Stomach (tissue), 8 donors: ENCODE measurements at regions not wholly inside any gene's neighbourhood (a gene's known extent, or its start where the extent isn't known, plus 50 kb on each side); places are given as distances from the start of the nearest gene placed in this dataset.

Experiments
- DNase-seq, 2 donors: peaks; one replicate each; pipeline versions ENCODE4 v3.0.0 to v3.0.0-alpha.2; 2013 to 2019
- H3K27ac ChIP-seq, 5 donors: fragments of 200-600 bp in 4 of 5; sonication (generic) in 4 of 5; one replicate each; pipeline ENCODE4 v1.5.1; 2013 to 2019; ENCODE audit warnings: mild to moderate bottlenecking in 1 of 5, moderate library complexity in 1 of 5
- H3K27me3 ChIP-seq, 3 donors: fragments of 200-600 bp; sonication (generic); one replicate each; pipeline ENCODE4 v1.5.1; 2017 to 2019; ENCODE audit warnings: mixed run types in 1 of 3
- H3K36me3 ChIP-seq, 4 donors: fragments of 200-600 bp; sonication (generic); 1 replicate in 3 of 4; 2 replicates in 1 of 4; pipeline ENCODE4 v1.5.1; 2016 to 2019
- H3K4me1 ChIP-seq, 4 donors: fragments of 200-600 bp; sonication (generic); one replicate each; pipeline ENCODE4 v1.5.1; 2016 to 2019
- H3K4me3 ChIP-seq, 4 donors: fragments of 200-600 bp; sonication (generic) in 3 of 4; one replicate each; pipeline ENCODE4 v1.5.1; 2016 to 2019; ENCODE audit warnings: mild to moderate bottlenecking in 1 of 4
- H3K9me3 ChIP-seq, 4 donors: fragments of 200-600 bp; sonication (generic); one replicate each; pipeline ENCODE4 v1.5.1; 2016 to 2019
- EP300 ChIP-seq: sonication (generic); formaldehyde crosslinking; IDR thresholded peaks from one replicate; pipeline ENCODE4 v1.6.1; 2017; ENCODE audit warnings: antibody characterized with exemption
- POLR2A ChIP-seq, 4 donors: fragments of 450-650 bp; IDR thresholded peaks; one replicate each; pipeline ENCODE4 v1.6.1; 2016; ENCODE audit warnings: antibody characterized with exemption in 4 of 4, control low read depth in 2 of 4, mild to moderate bottlenecking in 1 of 4, moderate library complexity in 1 of 4
- POLR2AphosphoS5 ChIP-seq, 3 donors: sonication (generic); formaldehyde crosslinking; IDR thresholded peaks; one replicate each; pipeline ENCODE4 v1.6.1; 2016; ENCODE audit warnings: antibody characterized with exemption in 3 of 3
- WGBS, 5 donors: extraction: QIAGEN DNeasy Blood & Tissue Kit in 3 of 5; methylation state at CpG; one replicate each; pipeline versions ENCODE4 v1.1.5 to v1.1.7; 2013 to 2018; 5-methylcytosine and 5-hydroxymethylcytosine counted together
- intact Hi-C: fragments of 100-400 bp; cut with DNase I; formaldehyde crosslinking; loops from one replicate; pipeline ENCODE4 v1.15.1; 2023; ENCODE audit warnings: low total_unique reads
- TF ChIP-seq, protein P1 (sequence below), 7 experiments: fragments of 450-650 bp in 4 of 7; fragments of 200-600 bp in 3 of 7; sonication (generic) in 3 of 7; IDR thresholded peaks; one replicate each; pipeline ENCODE4 v1.5.1; 2016 to 2019; ENCODE audit warnings: antibody characterized with exemption in 7 of 7, control low read depth in 2 of 7, mild to moderate bottlenecking in 1 of 7
- donor health status: healthy with polysubstance abuse.
- donor health status: Bipolar disorder and iron deficiency.
- donor health status: healthy.

- no peak for TF ChIP-seq POLR2AphosphoS5 (IDR thresholded peaks at IDR 0.05)
- TF ChIP-seq, protein P1, sequence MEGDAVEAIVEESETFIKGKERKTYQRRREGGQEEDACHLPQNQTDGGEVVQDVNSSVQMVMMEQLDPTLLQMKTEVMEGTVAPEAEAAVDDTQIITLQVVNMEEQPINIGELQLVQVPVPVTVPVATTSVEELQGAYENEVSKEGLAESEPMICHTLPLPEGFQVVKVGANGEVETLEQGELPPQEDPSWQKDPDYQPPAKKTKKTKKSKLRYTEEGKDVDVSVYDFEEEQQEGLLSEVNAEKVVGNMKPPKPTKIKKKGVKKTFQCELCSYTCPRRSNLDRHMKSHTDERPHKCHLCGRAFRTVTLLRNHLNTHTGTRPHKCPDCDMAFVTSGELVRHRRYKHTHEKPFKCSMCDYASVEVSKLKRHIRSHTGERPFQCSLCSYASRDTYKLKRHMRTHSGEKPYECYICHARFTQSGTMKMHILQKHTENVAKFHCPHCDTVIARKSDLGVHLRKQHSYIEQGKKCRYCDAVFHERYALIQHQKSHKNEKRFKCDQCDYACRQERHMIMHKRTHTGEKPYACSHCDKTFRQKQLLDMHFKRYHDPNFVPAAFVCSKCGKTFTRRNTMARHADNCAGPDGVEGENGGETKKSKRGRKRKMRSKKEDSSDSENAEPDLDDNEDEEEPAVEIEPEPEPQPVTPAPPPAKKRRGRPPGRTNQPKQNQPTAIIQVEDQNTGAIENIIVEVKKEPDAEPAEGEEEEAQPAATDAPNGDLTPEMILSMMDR (IDR thresholded peaks at IDR 0.05) = no peak
- no peak for TF ChIP-seq POLR2A (IDR thresholded peaks at IDR 0.05)
- Histone ChIP-seq H3K27me3 (peaks cover 0 to 59% (median 0%) of the 10 kb centered on the region in 3 donors), H3K27ac (no peak overlapping the region), H3K4me3 (no peak overlapping the region), H3K9me3 (peaks cover 5 to 32% (median 24%) of the 10 kb centered on the region in 4 donors), H3K36me3 (no peaks in the 10 kb centered on the region), H3K4me1 (no peaks in the 10 kb centered on the region)
- WGBS, 5 donors = 68 to 79% (median 74%) methylated on average over 8 of the region's 8 CpGs
- no peak for DNase-seq
- intact Hi-C loops = no loop called here
Measured at GRCh38 chr13:111952814-111953213, 114.1 kb upstream of the SOX1 start.

GRCh38 chr13:111953546-111954178 is 113.3 kb upstream of the SOX1 start:
- Histone ChIP-seq H3K27ac (no peak overlapping the region), H3K27me3 (peaks cover 0 to 60% (median 0%) of the 10 kb centered on the region in 3 donors), H3K4me3 (no peak overlapping the region), H3K9me3 (peaks cover 5 to 32% (median 24%) of the 10 kb centered on the region in 4 donors), H3K36me3 (no peaks in the 10 kb centered on the region), H3K4me1 (no peaks in the 10 kb centered on the region)
- TF ChIP-seq, protein P1 (IDR thresholded peaks at IDR 0.05) = no peak
- no peak for TF ChIP-seq POLR2AphosphoS5 (IDR thresholded peaks at IDR 0.05)
- no peak for TF ChIP-seq EP300
- intact Hi-C loops = no loop called here
- WGBS, 5 donors = 75 to 82% (median 76%) methylated on average over 12 to 16 of the region's 16 CpGs
- DNase-seq = peak in 1 of 2 donors; percentile 20

GRCh38 chr13:111954661-111955411 is 112.1 kb upstream of the SOX1 start:
- intact Hi-C loops = no loop called here
- WGBS, 5 donors = 66 to 75% (median 73%) methylated on average over 17 to 18 of the region's 18 CpGs
- Histone ChIP-seq H3K4me3 (no peak overlapping the region), H3K9me3 (peaks cover 5 to 21% (median 18%) of the 10 kb centered on the region in 4 donors), H3K27ac (no peak overlapping the region), H3K36me3 (no peaks in the 10 kb centered on the region), H3K27me3 (peaks cover 0 to 55% (median 0%) of the 10 kb centered on the region in 3 donors), H3K4me1 (no peaks in the 10 kb centered on the region)
- TF ChIP-seq POLR2AphosphoS5 (IDR thresholded peaks at IDR 0.05) = no peak
- TF ChIP-seq, protein P1 (IDR thresholded peaks at IDR 0.05) = no peak
- TF ChIP-seq POLR2A (IDR thresholded peaks at IDR 0.05) = no peak
- no peak for TF ChIP-seq EP300
- peak in 1 of 2 donors; percentile 17 for DNase-seq

GRCh38 chr13:111955412-111956065 is 111.4 kb upstream of the SOX1 start:
- TF ChIP-seq POLR2A (IDR thresholded peaks at IDR 0.05) (no peak), EP300 (no peak), POLR2AphosphoS5 (IDR thresholded peaks at IDR 0.05) (no peak)
- TF ChIP-seq, protein P1 (IDR thresholded peaks at IDR 0.05) = no peak
- H3K36me3 ChIP-seq = no peaks in the 10 kb centered on the region
- H3K4me3 ChIP-seq = no peak overlapping the region
- DNase-seq = peak in 1 of 2 donors; percentile 15
- H3K27me3 ChIP-seq = peaks cover 0 to 53% (median 0%) of the 10 kb centered on the region in 3 donors
- peaks cover 5 to 16% (median 12%) of the 10 kb centered on the region in 4 donors for H3K9me3 ChIP-seq
- no peaks in the 10 kb centered on the region for H3K4me1 ChIP-seq
- intact Hi-C loops = no loop called here
- 56 to 80% (median 58%) methylated on average over 25 to 27 of the region's 27 CpGs for WGBS, 5 donors
- H3K27ac ChIP-seq = no peak overlapping the region
